HFF-Myc (cell line): ENCODE measurements at regions not wholly inside any gene's neighbourhood (a gene's known extent, or its start where the extent isn't known, plus 50 kb on each side); places are given as distances from the start of the nearest gene placed in this dataset.
A peak's percentile ranks its signal among the peaks of the same experiment; 100 is the strongest.

Source experiments
- DNase-seq: peaks from one replicate; pipeline ENCODE4 v3.0.0-alpha.2; 2011; ENCODE audit warnings: low read depth; ENCODE audit errors: extremely low read depth
- H3K4me3 ChIP-seq: replicated peaks from 2 replicates; pipeline ENCODE4 v1.5.1; 2011; ENCODE audit warnings: low read depth, mild to moderate bottlenecking, control low read depth, low read length
- TF ChIP-seq, protein P1 (sequence below): IDR thresholded peaks from 2 replicates; pipeline ENCODE4 v1.5.1; 2012; ENCODE audit warnings: mild to moderate bottlenecking, low read depth, low read length, control low read depth; ENCODE audit errors: missing control alignments

GRCh38 chr5:89265511-89266179, 382.7 kb upstream of the MEF2C start:
- DNase-seq = no peak
- TF ChIP-seq, protein P1, sequence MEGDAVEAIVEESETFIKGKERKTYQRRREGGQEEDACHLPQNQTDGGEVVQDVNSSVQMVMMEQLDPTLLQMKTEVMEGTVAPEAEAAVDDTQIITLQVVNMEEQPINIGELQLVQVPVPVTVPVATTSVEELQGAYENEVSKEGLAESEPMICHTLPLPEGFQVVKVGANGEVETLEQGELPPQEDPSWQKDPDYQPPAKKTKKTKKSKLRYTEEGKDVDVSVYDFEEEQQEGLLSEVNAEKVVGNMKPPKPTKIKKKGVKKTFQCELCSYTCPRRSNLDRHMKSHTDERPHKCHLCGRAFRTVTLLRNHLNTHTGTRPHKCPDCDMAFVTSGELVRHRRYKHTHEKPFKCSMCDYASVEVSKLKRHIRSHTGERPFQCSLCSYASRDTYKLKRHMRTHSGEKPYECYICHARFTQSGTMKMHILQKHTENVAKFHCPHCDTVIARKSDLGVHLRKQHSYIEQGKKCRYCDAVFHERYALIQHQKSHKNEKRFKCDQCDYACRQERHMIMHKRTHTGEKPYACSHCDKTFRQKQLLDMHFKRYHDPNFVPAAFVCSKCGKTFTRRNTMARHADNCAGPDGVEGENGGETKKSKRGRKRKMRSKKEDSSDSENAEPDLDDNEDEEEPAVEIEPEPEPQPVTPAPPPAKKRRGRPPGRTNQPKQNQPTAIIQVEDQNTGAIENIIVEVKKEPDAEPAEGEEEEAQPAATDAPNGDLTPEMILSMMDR = no peak
- H3K4me3 ChIP-seq = no peak overlapping the region

GRCh38 chr5:89263846-89264245, 380.9 kb upstream of the MEF2C start:
- no peak for DNase-seq
- no peak overlapping the region for H3K4me3 ChIP-seq
- TF ChIP-seq, protein P1 = no peak

DNA sequence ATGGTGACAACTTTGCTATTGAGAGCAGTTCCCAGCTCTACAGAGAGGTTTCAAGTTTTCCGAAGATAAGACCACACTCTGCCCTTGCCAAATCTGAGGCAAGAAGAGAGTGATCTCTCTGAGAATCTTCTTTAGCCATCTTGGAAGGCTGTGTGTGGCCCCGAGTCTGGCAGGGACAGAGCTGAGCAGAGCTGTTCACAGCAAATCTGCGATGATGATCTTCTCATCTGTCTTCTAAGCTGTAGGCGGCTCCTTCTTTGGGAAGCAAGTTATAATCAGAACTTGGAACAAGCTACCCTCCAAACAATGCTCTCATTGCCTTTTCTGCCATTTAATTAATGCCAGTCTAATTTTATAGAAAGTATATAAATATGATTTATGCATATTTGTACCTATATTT, 379.0 kb upstream of the MEF2C start:
- no peak for DNase-seq
- TF ChIP-seq, protein P1 = no peak
- no peak overlapping the region for H3K4me3 ChIP-seq

DNA sequence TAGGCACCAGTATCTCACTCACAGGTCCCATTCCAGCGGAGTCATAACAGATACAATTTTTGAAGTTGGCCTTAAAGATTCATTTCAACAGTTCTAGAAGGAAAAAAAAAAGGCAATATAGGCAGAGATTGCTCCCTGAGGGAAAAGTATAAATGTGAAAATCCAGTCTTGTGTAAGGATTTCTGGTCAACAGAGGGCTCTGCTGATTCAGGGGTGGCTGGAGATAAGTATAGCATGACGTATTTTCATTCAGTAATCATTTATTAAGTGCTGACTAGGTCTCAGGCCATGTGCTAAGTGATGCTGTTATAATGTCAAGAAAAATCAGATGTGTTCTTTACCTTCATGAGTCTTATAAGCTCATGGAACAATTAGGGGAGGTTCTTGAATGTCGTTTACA, 377.3 kb upstream of the MEF2C start:
- TF ChIP-seq, protein P1 = no peak
- H3K4me3 ChIP-seq = no peak overlapping the region
- no peak for DNase-seq

- TF ChIP-seq, protein P1 = no peak
- no peak overlapping the region for H3K4me3 ChIP-seq
- peak; percentile 56 for DNase-seq
Measured at GRCh38 chr5:89255845-89256463, 373.0 kb upstream of the MEF2C start.

GRCh38 chr5:89253666-89254352, 370.8 kb upstream of the MEF2C start:
- TF ChIP-seq, protein P1 = no peak
- DNase-seq = no peak

More at GRCh38 chr5:89253666-89254352, 370.8 kb upstream of the MEF2C start:
- no peak overlapping the region for H3K4me3 ChIP-seq
